Lung microvascular endothelial cell (primary cell): ENCODE measurements at regions not wholly inside any gene's neighbourhood (a gene's known extent, or its start where the extent isn't known, plus 50 kb on each side); places are given as distances from the start of the nearest gene placed in this dataset.
"Not testable (repeated sequence)": the region's sequence is repeated elsewhere in the genome, so short reads cannot be mapped to it uniquely, and the experiment has no call there.

Experiments used
- DNase-seq, 2 donors: peaks; one replicate each; pipeline versions ENCODE4 v3.0.0 to v3.0.0-alpha.2; 2010; ENCODE audit warnings: low read depth in 2 of 2

DNA sequence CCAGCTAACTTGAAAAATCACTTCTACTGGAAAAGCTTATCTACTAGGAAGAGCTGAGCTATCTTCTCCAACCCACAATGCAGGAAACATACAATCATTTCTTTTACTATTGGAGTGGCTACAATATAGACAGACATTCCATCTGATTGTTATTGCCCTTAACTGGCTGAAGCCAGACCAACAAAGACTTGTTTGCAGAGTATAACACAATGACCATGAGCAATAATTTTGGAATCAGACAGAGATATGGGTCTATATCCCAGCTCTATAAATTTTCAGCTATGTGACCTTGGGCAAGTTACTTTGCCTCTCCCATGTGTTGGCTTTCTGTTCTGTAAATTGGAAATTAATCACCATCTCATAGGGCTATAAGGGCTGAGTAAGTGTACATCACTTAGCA is 244.7 kb upstream of the SLC30A5 start:
- DNase-seq: no peak

DNA sequence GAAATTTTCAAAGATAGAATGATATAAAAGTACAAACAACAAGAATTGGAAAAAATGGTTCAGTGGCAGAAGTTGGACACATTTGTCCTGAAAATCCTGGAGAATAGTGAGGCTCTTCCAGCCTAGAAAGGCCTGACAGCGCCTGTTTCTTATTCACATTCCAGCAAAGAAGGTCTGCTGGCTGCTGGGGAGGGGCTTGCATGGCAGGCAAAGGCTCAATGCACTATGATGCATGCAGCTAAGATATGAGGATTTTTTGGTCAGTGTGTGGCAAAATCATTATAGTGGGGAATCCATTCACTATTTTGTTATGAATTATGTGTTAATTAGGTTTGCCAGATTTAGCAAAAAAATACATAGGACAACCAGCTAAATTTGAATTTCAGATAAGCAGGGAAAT is 243.9 kb upstream of the SLC30A5 start:
- DNase-seq: no peak

DNA sequence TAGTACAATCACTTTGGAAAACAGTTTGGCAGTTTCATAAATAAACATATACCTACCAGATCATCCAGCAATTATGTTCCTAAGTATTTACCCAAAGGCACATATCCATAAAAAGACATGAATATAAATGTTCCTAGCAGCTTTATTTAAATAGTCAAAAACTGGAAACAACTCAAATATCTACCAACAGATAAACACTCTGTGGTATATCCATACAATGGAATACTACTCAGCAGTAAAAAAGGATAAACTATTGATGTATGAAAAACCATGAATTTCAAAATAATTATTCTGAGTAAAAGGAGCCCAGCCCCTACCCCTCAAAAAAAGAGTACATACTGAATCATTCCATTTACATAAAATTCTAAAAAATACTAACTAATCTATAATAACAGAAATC is 232.7 kb upstream of the SLC30A5 start:
- no peak for DNase-seq

DNA sequence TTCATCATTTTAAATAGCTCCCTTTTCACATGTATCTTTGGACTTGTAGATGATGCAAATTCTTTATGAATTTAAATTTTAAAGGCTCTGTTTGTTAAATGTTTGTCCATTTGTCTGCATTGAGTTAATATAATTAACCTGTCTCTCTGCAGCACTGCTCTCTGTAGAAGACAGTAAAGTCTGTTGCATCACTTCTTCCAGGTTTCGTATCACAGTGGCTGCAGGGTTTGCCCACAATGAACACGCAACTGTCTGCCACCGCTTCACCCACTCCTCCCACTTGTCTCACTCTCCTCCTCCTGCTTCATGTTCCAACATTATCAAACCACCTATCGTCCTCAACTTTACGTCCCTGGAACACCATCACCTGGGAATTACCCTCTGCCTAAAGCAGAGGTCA is 231.3 kb upstream of the SLC30A5 start:
- no peak for DNase-seq

DNA sequence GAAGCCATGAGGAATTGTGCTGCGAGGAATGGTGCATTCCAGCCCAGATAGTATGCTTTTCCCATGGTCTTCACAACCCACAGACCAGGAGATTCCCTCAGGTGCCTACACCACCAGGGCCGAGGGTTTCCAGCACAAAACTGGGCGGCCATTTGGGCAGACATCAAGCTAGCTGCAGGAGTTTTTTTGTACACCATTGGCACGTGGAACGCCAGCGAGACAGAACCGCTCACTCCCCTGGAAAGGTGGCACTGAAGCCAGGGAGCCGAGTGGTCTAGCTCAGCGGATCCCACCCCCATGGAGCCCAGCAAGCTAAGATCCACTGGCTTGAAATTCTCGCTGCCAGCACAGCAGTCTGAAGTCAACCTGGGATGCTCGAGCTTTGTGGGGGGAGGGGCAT is 228.6 kb upstream of the SLC30A5 start:
- DNase-seq: not testable (repeated sequence)

GRCh38 chr5:68872088-68872839 is 221.6 kb upstream of the SLC30A5 start:
- DNase-seq: no peak

DNA sequence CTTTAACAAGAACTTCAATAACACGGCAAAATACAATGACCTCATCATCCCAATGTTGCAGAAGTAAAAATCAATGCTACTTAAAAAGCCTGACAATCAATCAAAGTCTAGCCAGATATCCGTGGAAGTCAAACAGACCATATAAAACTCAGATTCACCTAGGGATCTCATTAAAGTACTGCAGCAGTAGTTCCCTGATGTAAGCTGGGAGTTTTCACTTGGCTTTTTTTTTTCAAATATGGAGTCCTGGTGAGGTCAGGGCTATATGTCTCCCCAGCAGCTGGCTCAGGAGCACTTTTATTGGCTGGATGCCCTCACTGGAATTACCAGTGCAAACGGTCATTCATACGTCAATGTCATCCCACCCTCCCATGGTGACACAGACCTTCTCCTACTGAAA is 220.6 kb upstream of the SLC30A5 start:
- no peak for DNase-seq

- DNase-seq: no peak
Measured at GRCh38 chr5:68875351-68875750, 218.5 kb upstream of the SLC30A5 start.

GRCh38 chr5:68883436-68883835 is 210.4 kb upstream of the SLC30A5 start:
- DNase-seq: no peak

DNA sequence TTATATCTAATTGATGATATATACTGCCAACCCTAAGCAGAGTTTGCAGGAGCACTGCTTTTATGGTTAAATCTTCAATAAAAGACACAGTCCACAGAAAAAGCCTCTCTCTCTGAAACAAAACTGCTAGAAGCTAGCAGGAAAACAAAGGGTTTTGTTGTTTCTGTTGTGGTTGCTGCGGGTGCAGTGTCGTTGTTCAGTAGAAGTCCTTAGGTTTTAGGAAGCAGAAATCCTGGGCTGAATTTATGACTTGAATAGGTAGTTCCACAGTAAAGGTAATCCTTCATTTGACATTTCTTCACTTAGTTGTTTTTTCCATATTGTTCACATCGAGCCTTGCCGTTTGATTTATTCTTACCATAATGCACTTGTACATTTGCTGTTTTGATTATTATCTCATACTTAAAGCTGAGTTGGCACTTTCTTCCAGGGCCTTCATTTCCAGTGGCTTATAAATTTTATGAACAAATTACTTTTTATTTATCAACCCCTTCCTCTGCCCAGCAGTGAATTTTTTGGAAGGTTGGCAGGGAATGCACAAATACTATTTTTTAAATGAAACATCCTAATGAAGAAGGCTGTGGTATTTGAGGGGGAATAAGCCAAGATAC is 209.6 kb upstream of the SLC30A5 start:
- DNase-seq: no peak

GRCh38 chr5:68884883-68885282 is 208.9 kb upstream of the SLC30A5 start:
- peak in 1 of 2 donors; percentile 13 for DNase-seq

DNA sequence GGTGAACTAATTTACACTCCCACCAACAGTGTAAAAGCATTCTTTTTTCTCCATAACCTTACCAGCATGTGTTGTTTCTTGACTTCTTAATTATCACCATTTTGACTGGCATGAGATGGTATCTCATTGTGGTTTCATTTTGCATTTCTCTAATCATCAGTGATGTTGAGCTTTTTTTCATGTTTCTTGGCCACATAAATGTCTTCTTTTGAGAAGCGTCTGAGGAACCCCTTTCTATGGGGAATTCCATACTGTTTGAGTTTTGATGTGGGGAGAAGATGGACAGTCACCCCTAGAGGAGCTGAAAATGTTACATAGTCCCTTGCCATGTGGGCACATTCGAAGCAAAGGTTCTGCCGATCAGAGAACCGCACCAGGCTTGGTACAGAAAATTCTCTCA is 207.0 kb upstream of the SLC30A5 start:
- no peak for DNase-seq

DNA sequence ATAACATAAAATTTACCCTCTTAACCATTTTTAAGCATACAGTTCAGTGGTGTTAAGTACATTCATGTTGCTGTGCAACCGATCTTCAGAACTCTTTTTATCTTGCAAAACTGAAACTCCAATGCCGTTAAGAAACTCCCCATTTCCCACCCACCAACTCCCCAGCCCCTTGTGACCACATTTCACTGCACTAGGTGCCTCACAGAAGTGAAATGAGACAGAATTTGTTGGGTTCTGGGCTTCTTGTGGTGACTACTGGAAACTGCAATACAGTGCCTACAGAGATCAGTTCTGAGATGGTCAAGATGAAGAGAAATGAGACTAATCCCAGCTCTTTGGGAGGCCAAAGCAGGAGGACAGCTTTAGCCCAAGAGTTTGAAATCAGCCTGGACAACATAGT is 202.1 kb upstream of the SLC30A5 start:
- no peak for DNase-seq

DNA sequence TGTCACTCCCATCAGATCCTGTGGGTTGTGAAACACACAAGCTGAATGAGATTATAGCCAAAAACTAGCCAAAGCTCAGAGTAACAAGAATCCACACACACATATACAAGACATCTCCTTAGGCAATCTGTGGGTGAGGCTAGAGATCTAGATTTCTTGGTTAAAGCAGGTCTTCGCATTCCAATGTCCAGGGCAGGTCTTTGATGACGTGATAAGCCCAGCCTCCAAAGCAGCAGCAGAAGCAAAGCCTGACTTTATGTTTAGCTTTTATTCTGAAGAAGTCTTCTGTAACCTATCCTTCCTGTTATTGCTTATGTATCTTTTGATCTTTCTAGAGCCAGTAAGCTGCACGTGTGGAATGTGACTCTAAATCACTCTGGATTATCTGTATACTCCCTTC is 199.1 kb upstream of the SLC30A5 start:
- no peak for DNase-seq

DNA sequence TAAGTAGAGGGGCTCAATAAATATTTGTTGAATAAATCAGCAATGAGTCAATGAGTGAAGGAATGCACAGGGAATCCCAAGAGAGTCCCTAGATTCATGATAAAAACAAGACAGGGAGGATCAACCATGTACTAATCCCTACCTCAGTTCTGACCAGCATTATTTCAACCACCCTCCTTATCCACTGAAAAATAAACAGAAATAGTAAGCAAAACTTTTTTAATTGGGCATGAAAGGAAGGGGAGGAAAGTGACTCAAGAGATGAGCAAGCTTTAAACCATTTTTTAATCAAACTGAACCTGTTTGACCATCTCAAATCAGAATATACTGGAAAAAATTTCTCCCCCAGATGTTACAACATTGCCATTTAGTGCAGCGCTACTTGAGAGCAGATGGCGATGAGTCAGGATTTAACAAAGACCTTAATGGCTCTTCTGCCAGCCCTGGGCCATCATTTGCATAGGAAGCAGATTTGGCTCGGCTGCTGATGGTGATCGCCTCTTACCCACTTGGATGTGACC is 194.8 kb upstream of the SLC30A5 start:
- peak; percentile 3 to 5 for DNase-seq

- peak; percentile 3 to 62 for DNase-seq
Measured at GRCh38 chr5:68911840-68912690, 181.7 kb upstream of the SLC30A5 start.

GRCh38 chr5:68915079-68915478 is 178.7 kb upstream of the SLC30A5 start:
- DNase-seq: no peak

DNA sequence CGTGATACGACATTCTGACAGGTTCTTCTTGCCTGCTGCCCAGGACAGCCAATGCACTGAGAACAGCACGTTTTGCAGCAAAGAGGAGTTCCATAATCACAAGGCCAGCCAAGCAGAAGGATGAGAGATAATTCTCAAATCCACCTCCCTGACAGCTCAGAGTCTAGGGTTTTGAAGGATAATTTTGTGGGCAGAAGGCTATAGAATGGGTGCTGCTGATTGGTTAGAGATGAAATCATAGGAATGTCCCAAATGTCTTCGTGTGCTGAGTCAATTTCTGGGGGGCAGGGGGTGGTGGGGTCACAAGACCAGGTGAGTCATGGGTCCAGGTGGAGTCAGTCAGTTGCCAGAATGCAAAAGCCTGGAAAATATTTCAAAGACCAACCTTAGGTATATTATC is 175.5 kb upstream of the SLC30A5 start:
- no peak for DNase-seq

- no peak for DNase-seq
Measured at GRCh38 chr5:68919988-68920490, 173.8 kb upstream of the SLC30A5 start.

GRCh38 chr5:68920888-68921287 is 172.9 kb upstream of the SLC30A5 start:
- no peak for DNase-seq

DNA sequence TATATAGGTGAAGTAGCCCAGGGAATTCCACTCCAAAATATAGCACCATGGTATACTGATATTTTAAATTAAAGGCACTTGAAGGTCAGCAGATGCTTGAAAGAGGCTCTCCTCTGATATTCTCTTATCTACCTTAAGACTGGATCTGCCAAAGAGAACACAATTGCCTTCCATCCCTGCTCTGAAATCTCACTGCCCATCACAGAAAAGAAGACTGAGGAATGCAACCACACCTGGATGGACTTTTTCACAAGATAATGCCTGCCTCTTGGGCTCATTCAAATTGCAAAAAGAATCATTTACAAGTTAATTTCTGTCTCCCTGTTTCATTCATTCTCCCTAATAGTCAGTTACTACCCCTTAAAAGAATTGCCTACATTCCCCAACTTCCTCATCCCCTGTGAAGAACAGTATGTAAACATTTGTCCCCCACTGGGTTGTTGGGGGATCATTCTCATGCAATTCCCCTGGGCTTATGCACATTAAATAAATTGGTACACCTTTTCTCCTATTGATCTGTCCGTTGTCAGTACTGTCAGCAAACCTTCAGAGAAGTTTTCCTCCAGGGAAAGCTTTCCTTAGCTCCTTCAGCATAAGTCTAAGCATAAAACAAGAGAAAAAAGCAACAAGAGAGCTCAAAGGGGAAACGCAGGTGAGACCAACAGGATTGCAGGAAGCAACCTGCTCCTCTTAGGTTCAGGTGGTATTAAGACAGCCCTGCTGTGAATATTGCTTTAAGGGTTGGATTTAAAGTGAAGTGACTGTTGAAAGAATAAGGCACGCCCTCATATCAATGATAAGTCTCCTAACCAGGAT is 171.4 kb upstream of the SLC30A5 start:
- DNase-seq: no peak
